ENCODE measurements at regions not wholly inside any gene's neighbourhood (a gene's known extent, or its start where the extent isn't known, plus 50 kb on each side); places are given as distances from the start of the nearest gene placed in this dataset.

DNA sequence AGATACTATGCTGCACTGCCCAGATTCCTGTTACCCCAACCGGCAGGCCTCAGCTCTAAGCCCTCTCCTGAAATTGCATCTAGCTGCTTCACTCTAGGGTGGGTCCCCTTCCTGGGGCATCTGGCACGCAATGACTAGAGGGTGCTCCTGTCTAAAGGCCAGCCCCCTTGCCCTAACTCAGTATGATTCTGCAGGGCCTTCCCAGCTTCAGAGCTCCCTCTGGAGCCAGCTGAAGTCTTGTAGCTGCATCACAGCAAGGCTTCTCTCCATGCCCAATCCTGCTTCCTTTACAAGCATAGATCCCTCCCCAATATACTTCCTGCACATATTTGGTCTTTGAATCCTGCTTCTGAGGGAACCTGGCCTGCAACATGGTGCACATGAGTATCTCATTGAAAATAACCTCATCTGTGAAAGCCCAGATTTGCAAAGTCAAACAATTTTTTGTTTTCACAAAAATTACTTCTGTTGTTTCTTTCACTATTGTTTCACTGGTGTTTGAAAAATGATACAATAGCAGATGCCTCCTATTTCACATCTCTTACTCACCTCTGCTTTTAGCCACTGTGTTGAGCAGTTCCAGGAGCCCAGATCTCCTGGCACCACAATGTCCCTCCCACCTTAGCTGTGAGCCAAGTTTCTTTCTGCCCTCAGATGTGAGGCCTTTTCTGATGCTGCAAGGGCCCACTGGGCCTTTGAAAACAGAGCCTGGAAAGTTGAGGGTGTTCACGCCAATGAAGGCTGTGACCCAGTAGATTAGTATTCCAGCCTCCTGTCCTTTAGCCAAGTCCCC lies 169.5 kb upstream of the EGLN3 start:
- DNase-seq = no peak

GRCh38 chr14:34119107-34119858 lies 168.4 kb upstream of the EGLN3 start:
- DNase-seq = no peak

GRCh38 chr14:34113991-34114390 lies 163.1 kb upstream of the EGLN3 start:
- no peak for DNase-seq

DNA sequence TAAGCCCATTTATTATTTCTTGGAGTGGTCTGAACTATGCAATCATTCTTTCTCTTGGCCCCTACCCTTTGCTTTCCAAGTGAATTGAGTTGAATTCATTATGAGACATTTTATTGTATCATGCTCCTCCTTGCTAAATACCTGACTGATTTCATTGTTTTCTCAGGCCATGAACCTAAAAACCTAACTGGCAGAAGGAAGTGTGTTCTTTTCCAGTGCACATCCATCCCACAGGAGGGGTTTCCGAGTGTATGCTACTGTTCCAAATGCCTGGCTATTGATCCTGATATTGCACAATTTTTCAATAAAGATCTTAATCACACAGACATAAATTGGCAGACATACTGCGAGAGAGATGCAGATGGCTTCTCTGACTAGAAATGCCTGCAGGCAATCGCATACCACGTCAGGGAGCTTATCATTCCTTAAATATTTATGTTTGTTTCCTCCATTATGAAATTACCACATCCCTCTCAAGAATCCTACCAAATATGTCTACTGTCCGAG lies 162.2 kb upstream of the EGLN3 start:
- DNase-seq = no peak

DNA sequence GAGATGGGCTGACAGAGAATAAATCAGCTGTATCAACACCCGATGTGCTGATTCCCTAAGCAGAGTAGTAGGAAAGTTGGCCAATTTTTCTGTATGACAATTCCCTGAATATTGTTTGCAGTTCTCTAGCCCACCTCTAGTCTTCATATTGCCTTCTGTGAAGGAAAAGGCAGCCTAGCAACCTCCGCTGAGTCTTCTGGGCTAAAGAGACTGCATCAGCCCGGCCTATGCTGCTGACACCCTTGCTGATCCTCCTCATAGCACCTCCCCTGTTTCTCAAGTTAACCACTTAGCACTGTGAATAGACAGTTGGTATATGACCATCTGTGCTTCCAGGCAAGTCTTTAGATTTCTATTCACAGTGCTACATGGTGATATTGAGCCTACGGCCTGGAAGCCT lies 161.1 kb upstream of the EGLN3 start:
- no peak for DNase-seq

- no peak for DNase-seq
Measured at GRCh38 chr14:34111505-34111904, 160.6 kb upstream of the EGLN3 start.

DNA sequence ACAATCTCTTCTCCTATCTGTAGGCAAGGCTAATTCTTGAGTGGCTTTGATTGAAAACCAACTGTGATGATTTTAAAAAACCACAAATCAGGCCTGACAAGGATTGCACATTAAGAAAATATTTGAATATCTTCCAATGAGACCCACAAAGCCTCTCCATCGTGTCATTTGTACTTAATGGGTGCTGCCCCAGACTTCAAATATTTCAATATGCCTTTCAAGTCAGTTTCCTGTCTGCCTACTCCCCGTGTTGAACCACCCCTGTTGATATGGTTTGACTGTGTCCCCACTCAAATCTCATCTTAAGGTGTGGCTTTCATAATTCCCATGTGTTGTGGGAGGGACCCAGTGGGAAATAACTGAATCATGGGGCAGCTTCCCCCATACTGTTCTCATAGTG lies 159.7 kb upstream of the EGLN3 start:
- DNase-seq = no peak

- no peak for DNase-seq
Measured at GRCh38 chr14:34107441-34107840, 156.6 kb upstream of the EGLN3 start.

DNA sequence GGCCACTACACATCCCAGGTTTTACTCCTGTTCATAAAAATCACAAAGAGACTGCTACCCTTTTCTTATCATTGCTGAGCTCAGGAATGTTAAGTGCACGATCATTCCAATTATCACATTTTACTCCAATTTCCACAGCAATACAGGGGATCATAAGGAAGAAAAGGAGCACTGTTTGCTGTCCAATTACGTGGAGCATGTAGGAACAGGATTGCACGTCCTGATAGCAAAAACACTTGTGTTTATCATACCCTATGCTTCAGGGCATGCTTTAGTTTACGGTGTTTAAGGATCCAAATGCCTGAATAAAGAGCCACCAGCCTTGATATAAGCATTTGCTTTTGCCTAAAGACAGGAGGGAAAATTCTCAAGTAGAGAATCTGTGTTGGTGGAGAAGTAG lies 155.4 kb upstream of the EGLN3 start:
- no peak for DNase-seq

DNA sequence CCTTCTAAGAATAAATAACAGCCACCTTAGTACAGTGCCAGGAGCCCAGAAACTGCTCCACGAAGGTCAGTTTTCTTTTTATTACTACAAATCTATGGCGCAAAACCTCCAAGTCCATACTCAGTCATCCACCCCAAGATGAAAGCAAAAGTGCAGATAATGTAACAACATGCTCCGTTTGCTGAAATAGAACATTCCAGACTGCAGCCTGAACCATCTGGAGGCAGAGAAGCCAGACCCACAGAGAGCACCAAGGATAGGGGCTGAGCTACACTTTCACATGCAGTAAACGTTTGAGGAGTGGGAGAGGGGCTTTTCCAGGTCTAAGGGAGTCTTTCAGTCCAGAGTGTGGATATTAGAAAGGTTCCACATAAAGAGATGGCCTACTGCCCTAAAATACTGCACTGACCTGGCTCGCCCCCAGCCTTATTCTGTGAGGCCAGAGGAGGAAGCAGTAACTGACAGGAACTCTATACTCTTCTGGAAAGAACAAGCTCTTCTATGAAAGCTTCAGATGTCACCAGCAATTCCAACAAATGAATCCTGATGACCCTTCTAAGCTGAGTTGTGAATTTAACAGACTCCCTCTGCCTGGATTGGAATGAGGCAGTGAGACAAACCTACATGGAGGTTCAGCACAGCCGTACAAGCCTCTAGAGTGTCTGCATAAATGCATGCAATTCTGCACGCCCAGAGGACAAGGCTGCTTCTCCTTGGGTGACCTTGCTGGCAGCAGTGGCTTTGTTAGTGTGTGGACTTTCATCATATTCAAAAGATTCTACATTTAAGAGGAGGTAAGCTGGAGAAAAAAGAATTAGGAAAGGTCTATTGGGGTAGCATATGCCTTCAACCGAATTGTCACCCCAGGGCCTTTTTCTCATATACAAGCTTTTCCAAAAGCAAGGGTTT lies 153.9 kb upstream of the EGLN3 start:
- DNase-seq = no peak

- no peak for DNase-seq
Measured at GRCh38 chr14:34103176-34103575, 152.3 kb upstream of the EGLN3 start.

- no peak for DNase-seq
Measured at GRCh38 chr14:34099635-34100034, 148.8 kb upstream of the EGLN3 start.

DNA sequence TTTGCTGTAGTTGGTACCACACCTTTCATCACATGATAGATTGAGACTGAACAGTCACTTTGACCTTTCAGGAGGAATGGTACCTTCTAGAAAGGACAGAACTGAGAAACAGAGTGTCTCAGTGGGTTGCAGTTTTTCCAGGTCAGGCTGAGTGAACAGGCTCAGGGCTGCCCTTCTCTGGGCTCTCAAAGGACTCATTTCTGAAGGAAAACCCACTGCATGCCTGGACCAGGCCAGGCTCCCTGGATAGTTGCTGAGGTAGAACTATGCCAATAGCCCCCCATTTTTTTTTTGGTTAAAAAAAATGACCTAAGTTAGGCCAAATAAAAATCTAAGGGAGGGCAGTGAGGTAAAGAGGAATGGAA lies 148.1 kb upstream of the EGLN3 start:
- no peak for DNase-seq

GRCh38 chr14:34098045-34098984 lies 147.4 kb upstream of the EGLN3 start:
- DNase-seq = no peak

- DNase-seq = no peak
Measured at GRCh38 chr14:34097644-34098043, 146.8 kb upstream of the EGLN3 start.

DNA sequence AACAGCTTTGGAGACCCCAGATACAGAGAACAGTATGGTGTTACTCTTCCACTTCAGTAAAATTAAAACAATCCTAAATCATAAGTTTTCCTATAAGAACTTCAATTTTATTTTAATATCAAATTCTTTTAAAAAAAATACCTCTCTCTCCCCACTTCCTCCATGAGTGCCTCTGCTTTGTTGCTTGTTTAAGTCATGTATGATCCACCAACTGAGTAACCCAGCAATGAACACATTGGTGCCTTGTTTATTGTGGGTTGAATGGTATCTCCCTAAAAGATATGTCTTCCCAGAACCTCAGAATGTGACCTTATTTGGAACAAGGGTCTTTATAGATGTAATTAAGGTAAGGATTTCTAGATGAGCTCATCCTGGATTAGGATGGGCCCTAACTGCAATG lies 143.5 kb upstream of the EGLN3 start:
- DNase-seq = no peak

GRCh38 chr14:34093883-34094282 lies 143.0 kb upstream of the EGLN3 start:
- no peak for DNase-seq

GRCh38 chr14:34090451-34090850 lies 139.6 kb upstream of the EGLN3 start:
- no peak for DNase-seq

GRCh38 chr14:34088914-34089313 lies 138.0 kb upstream of the EGLN3 start:
- DNase-seq = no peak

DNA sequence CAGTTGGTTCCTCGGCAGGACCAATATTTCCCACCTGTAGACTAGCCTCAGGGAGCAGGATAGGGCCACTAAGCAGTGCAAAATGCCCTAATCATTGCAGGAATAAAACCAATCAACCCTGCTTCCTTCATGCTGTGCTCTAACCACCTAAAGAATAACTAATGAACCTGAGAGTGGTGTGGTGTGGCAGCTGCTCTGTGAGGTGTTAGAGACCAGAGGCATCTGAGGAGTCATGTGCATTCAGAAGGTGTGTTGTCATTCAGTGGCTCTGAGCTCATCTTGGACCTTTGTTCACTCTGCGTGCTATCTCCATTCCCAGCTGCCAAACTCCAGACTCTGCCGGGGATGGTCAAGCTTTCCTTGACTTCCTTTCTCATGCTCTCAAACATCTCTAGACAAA lies 136.7 kb upstream of the EGLN3 start:
- DNase-seq = no peak

DNA sequence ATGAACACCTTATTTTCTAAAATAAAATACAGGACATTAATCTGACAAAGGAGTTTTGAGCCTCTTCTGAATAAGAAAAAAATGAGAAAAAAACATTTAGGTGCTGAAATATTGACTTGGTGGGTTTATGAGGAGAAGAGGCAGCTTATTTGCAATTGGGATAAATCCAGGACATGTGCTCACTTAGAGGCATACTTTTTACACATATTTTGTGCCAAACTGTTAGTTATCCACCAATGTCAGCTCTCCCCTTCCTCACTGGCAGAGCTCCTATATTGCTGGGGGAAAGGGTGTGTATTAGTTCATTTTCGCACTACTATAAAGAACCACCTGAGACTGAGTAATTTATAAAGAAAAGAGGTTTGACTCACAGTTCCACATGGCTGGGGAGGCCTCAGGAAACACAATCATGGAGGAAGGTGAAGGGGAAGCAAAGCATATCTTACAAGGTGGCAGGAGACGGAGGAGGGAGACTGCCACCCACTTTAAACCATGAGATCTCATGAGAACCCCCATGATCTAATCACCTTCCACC lies 135.4 kb upstream of the EGLN3 start:
- no peak for DNase-seq

DNA sequence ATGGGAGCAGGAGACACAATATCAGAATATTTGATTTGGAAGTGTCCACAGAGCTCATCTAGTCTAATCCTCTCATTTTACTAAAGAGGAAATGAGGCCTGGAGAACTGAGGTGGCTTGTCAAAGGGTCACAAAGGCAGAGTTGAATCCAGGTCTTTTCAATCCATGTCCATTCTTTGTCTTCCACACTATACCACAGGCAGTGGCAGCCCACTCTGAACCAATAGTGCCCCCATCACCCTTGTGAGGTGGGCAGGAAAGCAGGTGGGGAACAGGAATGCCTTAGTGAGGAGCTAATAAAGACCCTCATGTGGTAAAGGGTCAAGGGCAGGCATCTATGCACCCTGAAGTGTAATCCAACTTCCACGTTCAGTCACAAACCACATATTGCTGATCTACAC lies 134.8 kb upstream of the EGLN3 start:
- DNase-seq = no peak
